ENCODE measurements at regions not wholly inside any gene's neighbourhood (a gene's known extent, or its start where the extent isn't known, plus 50 kb on each side); places are given as distances from the start of the nearest gene placed in this dataset.
A peak's percentile ranks its signal among the peaks of the same experiment; 100 is the strongest.

GRCh38 chr2:176652300-176653182, 383.3 kb downstream of the MTX2 start:
- DNase-seq, result peak; percentile 28

GRCh38 chr2:176653479-176654443, 384.5 kb downstream of the MTX2 start:
- DNase-seq, result no peak

GRCh38 chr2:176656038-176656775, 387.0 kb downstream of the MTX2 start:
- DNase-seq, result no peak

- DNase-seq, result no peak
These were observed 387.5 kb downstream of the MTX2 start for GRCh38 chr2:176656776-176657140.

GRCh38 chr2:176657393-176657792, 388.2 kb downstream of the MTX2 start:
- DNase-seq, result no peak

- DNase-seq, result no peak
These were observed 389.5 kb downstream of the MTX2 start for GRCh38 chr2:176658708-176659107.

- no peak for DNase-seq
These were observed 393.5 kb downstream of the MTX2 start for GRCh38 chr2:176662753-176663152.

- DNase-seq, result no peak
These were observed 395.2 kb downstream of the MTX2 start for GRCh38 chr2:176664478-176664877.

GRCh38 chr2:176665086-176665485, 395.8 kb downstream of the MTX2 start:
- no peak for DNase-seq

GRCh38 chr2:176668912-176669311, 399.7 kb downstream of the MTX2 start:
- DNase-seq, result no peak

- no peak for DNase-seq
These were observed 400.3 kb downstream of the MTX2 start for GRCh38 chr2:176669398-176670174.

GRCh38 chr2:176675271-176675949, 406.2 kb downstream of the MTX2 start:
- DNase-seq, result no peak

- no peak for DNase-seq
These were observed 408.6 kb downstream of the MTX2 start for GRCh38 chr2:176677746-176678265.

- no peak for DNase-seq
These were observed 409.3 kb downstream of the MTX2 start for GRCh38 chr2:176678571-176678970.

GRCh38 chr2:176679061-176679669, 409.9 kb downstream of the MTX2 start:
- DNase-seq, result no peak

- DNase-seq, result no peak
These were observed 411.8 kb downstream of the MTX2 start for GRCh38 chr2:176680916-176681516.

- no peak for DNase-seq
These were observed 412.4 kb downstream of the MTX2 start for GRCh38 chr2:176681584-176682115.

- no peak for DNase-seq
These were observed 413.0 kb downstream of the MTX2 start for GRCh38 chr2:176682278-176682677.

GRCh38 chr2:176683618-176684111, 414.4 kb downstream of the MTX2 start:
- no peak for DNase-seq

GRCh38 chr2:176685908-176686307, 416.7 kb downstream of the MTX2 start:
- no peak for DNase-seq

Data from NCI-H187 treated with DMSO at 0.1 percent for 48 hours (cell line).